CD14-positive monocyte (primary cell): ENCODE measurements at regions not wholly inside any gene's neighbourhood (a gene's known extent, or its start where the extent isn't known, plus 50 kb on each side); places are given as distances from the start of the nearest gene placed in this dataset.

Source experiments
- DNase-seq, 3 donors: peaks; one replicate each; pipeline ENCODE4 v3.0.0-alpha.2; 2011 to 2022
- H2AFZ ChIP-seq: 2 replicates; pipeline ENCODE4 v1.6.0; 2012; ENCODE audit warnings: mild to moderate bottlenecking, low read depth, low read length, inconsistent platforms; ENCODE audit not compliant: insufficient read depth, poor library complexity, severe bottlenecking
- H3K27ac ChIP-seq, 2 donors: 1 replicate in 1 of 2; 2 replicates in 1 of 2; pipeline ENCODE4 v1.5.1; 2012 to 2013; ENCODE audit warnings: low read length in 2 of 2, control low read depth in 1 of 2, inconsistent platforms in 1 of 2, low read depth in 1 of 2, mild to moderate bottlenecking in 1 of 2
- H3K27me3 ChIP-seq, 2 donors: one replicate each; pipeline versions ENCODE4 v1.6.0 to v1.6.1; 2011 to 2013; ENCODE audit warnings: low read length in 2 of 2; ENCODE audit not compliant: control insufficient read depth in 2 of 2, insufficient read depth in 2 of 2
- H3K36me3 ChIP-seq, 2 donors: replicated peaks in 1 of 2; 1 replicate in 1 of 2; 2 replicates in 1 of 2; pipeline versions ENCODE4 v1.5.1 to v1.6.1; 2012 to 2013; ENCODE audit warnings: low read length in 2 of 2, control low read depth in 1 of 2, inconsistent platforms in 1 of 2, mild to moderate bottlenecking in 1 of 2; ENCODE audit not compliant: insufficient read depth in 2 of 2, control insufficient read depth in 1 of 2
- H3K4me1 ChIP-seq, 2 donors: 1 replicate in 1 of 2; 2 replicates in 1 of 2; pipeline versions ENCODE4 v1.5.1 to v1.6.1; 2012 to 2013; ENCODE audit warnings: low read length in 2 of 2, control low read depth in 1 of 2, inconsistent platforms in 1 of 2, mild to moderate bottlenecking in 1 of 2, moderate library complexity in 1 of 2; ENCODE audit not compliant: insufficient read depth in 2 of 2, control insufficient read depth in 1 of 2
- H3K4me2 ChIP-seq: replicated peaks from 2 replicates; pipeline ENCODE3; 2012; ENCODE audit warnings: low read length, moderate library complexity, mild to moderate bottlenecking; ENCODE audit not compliant: poor library complexity, severe bottlenecking; ENCODE audit errors: extremely low read depth
- H3K4me3 ChIP-seq, 3 experiments: fragments of 200-600 bp in 1 of 3; sonication (generic) in 1 of 3; replicated peaks in 1 of 3; 1 replicate in 2 of 3; 2 replicates in 1 of 3; pipeline ENCODE4 v1.5.1; 2011 to 2013; ENCODE audit warnings: low read length in 3 of 3, mild to moderate bottlenecking in 3 of 3, control low read depth in 2 of 3, low read depth in 2 of 3, inconsistent platforms in 1 of 3, moderate library complexity in 1 of 3
- H3K79me2 ChIP-seq: 2 replicates; pipeline ENCODE4 v1.6.0; 2012; ENCODE audit warnings: mild to moderate bottlenecking, control low read depth, inconsistent platforms, low read length, moderate library complexity; ENCODE audit not compliant: insufficient read depth
- H3K9ac ChIP-seq: 2 replicates; pipeline ENCODE4 v1.6.0; 2017; ENCODE audit warnings: low read length, mild to moderate bottlenecking; ENCODE audit not compliant: insufficient read depth, poor library complexity, severe bottlenecking
- H3K9me3 ChIP-seq, 2 donors: replicated peaks in 1 of 2; 1 replicate in 1 of 2; 2 replicates in 1 of 2; pipeline versions ENCODE4 v1.5.1 to v1.6.1; 2012 to 2013; ENCODE audit warnings: low read length in 2 of 2, control low read depth in 1 of 2; ENCODE audit not compliant: control insufficient read depth in 1 of 2, insufficient read depth in 1 of 2
- H4K20me1 ChIP-seq: 2 replicates; pipeline ENCODE4 v1.6.0; 2012; ENCODE audit warnings: mild to moderate bottlenecking, low read length, control low read depth, moderate library complexity; ENCODE audit not compliant: insufficient read depth
- H3K27ac Mint-ChIP-seq, 7 donors: one replicate each; pipeline ENCODE4 v1.8.0; 2020; ENCODE audit warnings: mild to moderate bottlenecking in 7 of 7, mixed read lengths in 7 of 7, moderate library complexity in 6 of 7, inconsistent platforms in 2 of 7
- H3K27me3 Mint-ChIP-seq, 3 donors: one replicate each; pipeline ENCODE4 v1.8.0; 2021 to 2022; ENCODE audit warnings: low read depth in 3 of 3, mild to moderate bottlenecking in 3 of 3, mixed read lengths in 3 of 3, moderate library complexity in 3 of 3, inconsistent platforms in 1 of 3
- H3K36me3 Mint-ChIP-seq, 2 donors: one replicate each; pipeline ENCODE4 v1.8.0; 2020; ENCODE audit warnings: mixed read lengths in 2 of 2, inconsistent platforms in 1 of 2, mild to moderate bottlenecking in 1 of 2
- H3K4me1 Mint-ChIP-seq: one replicate; pipeline ENCODE4 v1.8.0; 2020; ENCODE audit warnings: mild to moderate bottlenecking, mixed read lengths
- H3K4me3 Mint-ChIP-seq, 2 donors: one replicate each; pipeline ENCODE4 v1.8.0; 2020; ENCODE audit warnings: mild to moderate bottlenecking in 2 of 2, mixed read lengths in 2 of 2, moderate library complexity in 1 of 2
- H3K9me3 Mint-ChIP-seq, 7 donors: one replicate each; pipeline ENCODE4 v1.8.0; 2020 to 2022; ENCODE audit warnings: mixed read lengths in 7 of 7, mild to moderate bottlenecking in 6 of 7, moderate library complexity in 6 of 7, inconsistent platforms in 2 of 7
- CTCF ChIP-seq: fragments of 200-600 bp; IDR thresholded peaks from one replicate; pipeline ENCODE4 v1.8.0; 2022; ENCODE audit warnings: antibody characterized with exemption, mild to moderate bottlenecking
- WGBS: methylation state at CpG from one replicate; pipeline ENCODE4 v1.1.5; 2013; ENCODE audit warnings: missing lambda C conversion rate; ENCODE audit not compliant: insufficient coverage; 5-methylcytosine and 5-hydroxymethylcytosine counted together
- intact Hi-C, 2 donors: fragments of 100-400 bp; cut with micrococcal nuclease; formaldehyde crosslinking; loops; one replicate each; pipeline versions ENCODE4 v1.15.0 to v1.15.1; 2023

- Mint-ChIP-seq H3K36me3 (no peaks in the 10 kb centered on the region), H3K27ac (no peak overlapping the region), H3K27me3 (no peaks in the 10 kb centered on the region), H3K4me3 (no peak overlapping the region), H3K9me3 (peaks cover 0 to 5% (median 2%) of the 10 kb centered on the region in 7 donors), H3K4me1 (no peaks in the 10 kb centered on the region)
- Histone ChIP-seq H3K4me1 (no peaks in the 10 kb centered on the region), H3K4me2 (no peak overlapping the region), H3K4me3 (no peak overlapping the region), H2AFZ (no peak overlapping the region), H3K36me3 (no peaks in the 10 kb centered on the region), H4K20me1 (no peaks in the 10 kb centered on the region), H3K9ac (no peak overlapping the region), H3K27me3 (no peaks in the 10 kb centered on the region), H3K27ac (no peak overlapping the region), H3K79me2 (no peaks in the 10 kb centered on the region), H3K9me3 (no peaks in the 10 kb centered on the region)
- intact Hi-C loops, result no loop called here
- DNase-seq, result no peak
- 71% methylated on average over 1 of the region's 1 CpG for WGBS
- TF ChIP-seq CTCF, result no peak
Measured at GRCh38 chr5:85395526-85395925, 1010.8 kb upstream of the EDIL3 start.

- H3K27me3 ChIP-seq, result no peaks in the 10 kb centered on the region
- Mint-ChIP-seq H3K4me3 (no peak overlapping the region), H3K27ac (no peak overlapping the region), H3K27me3 (no peaks in the 10 kb centered on the region), H3K36me3 (no peaks in the 10 kb centered on the region), H3K4me1 (no peaks in the 10 kb centered on the region), H3K9me3 (peaks cover 0 to 5% (median 2%) of the 10 kb centered on the region in 7 donors)
- no peaks in the 10 kb centered on the region for H4K20me1 ChIP-seq
- no peaks in the 10 kb centered on the region for H3K79me2 ChIP-seq
- DNase-seq, result no peak
- intact Hi-C loops, result no loop called here
- no peak overlapping the region for H3K4me2 ChIP-seq
- 80% methylated on average over 1 of the region's 2 CpGs for WGBS
- H3K9ac ChIP-seq, result no peak overlapping the region
- no peak overlapping the region for H3K27ac ChIP-seq
- no peaks in the 10 kb centered on the region for H3K36me3 ChIP-seq
- no peaks in the 10 kb centered on the region for H3K9me3 ChIP-seq
- H3K4me1 ChIP-seq, result no peaks in the 10 kb centered on the region
- H2AFZ ChIP-seq, result no peak overlapping the region
- no peak for TF ChIP-seq CTCF
- H3K4me3 ChIP-seq, result no peak overlapping the region
Measured at GRCh38 chr5:85397451-85397850, 1012.8 kb upstream of the EDIL3 start.
